HG03460 (cell line): ENCODE measurements at regions not wholly inside any gene's neighbourhood (a gene's known extent, or its start where the extent isn't known, plus 50 kb on each side); places are given as distances from the start of the nearest gene placed in this dataset.

Experiments used
- ATAC-seq: cut with Tn5 transposase; IDR thresholded peaks from one replicate; pipeline ENCODE4 v1.9.1; 2021; ENCODE audit not compliant: unreplicated experiment

DNA sequence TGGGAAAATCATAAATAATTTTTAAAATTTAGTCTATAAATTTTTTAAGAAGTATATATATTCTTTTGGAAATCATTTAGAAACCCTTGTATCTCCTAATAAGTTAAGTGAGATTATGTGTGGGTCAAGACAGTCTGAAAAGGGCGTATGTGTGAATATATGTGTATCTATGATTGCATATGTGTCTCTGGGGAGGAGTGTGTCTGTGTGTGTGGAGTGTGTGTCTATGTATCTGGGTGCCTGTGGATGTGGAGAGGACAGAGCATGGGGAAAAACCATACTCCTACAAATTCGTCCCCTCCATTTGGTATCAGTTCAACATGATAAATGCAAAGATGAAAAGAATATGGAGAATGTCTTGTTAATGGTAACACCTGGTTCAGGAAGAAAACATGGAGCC lies 342.0 kb upstream of the ACTBL2 start:
- ATAC-seq, result no peak

DNA sequence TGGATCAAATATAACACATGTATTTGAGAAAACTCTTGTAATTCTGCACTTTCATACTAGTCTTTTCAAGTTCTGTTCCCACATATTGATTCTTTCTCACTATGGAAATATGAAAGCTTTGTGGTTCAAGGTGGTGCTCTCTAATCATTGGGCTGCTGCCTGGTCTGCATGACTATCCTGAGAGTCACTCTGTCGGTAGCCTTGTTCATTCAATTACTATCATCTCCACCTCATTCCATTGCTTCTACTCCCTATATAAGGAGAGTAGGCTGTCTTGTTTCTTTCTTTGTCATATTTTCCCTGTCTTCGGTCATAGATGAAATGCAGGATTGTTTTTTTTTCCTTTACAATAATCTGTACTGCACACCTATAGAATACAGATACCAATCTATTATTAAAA lies 341.4 kb upstream of the ACTBL2 start:
- ATAC-seq, result no peak

DNA sequence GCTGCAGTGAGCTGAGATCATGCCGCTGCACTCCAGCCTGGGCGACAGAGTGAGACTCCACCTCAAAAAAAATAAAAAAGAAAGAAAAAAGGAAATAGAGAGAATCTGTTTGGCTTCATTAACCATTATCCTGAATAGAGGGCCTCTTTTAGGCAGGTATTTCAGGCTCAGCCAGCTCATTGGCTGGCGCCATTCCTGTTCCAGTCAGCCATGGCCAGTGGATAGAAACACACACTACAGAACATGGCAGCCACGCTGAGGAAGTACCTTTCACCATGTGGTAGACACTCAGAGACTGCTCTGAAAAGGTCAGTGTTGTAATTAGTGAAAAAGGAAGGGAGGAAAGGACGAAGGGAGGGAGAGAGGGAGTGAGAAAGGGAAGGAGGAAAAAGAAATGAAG lies 340.0 kb upstream of the ACTBL2 start:
- no peak for ATAC-seq

DNA sequence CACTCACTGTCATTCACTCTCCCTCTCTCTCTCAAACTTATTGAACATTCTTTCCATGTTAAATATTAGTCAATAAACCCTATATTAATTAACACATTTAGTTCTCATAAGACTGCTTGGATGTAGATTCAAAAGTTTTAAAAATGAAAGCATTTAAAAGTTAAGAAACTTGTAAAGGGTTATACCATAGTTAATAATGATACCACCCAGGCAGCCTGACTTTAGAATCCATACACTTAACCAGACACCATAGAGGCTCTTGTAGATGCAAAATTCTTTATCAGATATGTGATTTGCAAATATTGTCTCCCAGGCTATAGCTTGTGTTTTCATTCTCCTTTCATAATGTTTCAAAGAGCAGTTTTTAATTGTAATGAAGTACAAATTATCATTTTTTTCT lies 335.8 kb upstream of the ACTBL2 start:
- no peak for ATAC-seq

DNA sequence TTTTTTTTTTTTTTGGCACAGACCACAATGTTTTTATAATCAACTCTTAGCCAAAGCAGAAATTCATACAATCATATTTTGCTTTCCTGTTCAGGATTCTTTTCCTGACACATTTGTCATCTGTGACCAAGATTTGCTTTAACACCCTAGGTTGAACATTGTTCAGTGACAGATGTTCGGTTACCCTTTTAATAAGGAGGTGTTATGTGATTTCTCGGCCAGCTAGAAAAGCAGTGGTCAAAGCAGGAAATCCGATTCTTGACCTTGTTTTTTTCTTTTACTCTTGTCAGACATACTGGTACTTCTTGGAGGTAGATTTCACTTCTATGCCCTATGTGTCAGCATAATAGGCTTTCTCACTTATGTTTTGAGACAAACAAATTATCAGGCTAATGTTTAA lies 335.3 kb upstream of the ACTBL2 start:
- no peak for ATAC-seq

DNA sequence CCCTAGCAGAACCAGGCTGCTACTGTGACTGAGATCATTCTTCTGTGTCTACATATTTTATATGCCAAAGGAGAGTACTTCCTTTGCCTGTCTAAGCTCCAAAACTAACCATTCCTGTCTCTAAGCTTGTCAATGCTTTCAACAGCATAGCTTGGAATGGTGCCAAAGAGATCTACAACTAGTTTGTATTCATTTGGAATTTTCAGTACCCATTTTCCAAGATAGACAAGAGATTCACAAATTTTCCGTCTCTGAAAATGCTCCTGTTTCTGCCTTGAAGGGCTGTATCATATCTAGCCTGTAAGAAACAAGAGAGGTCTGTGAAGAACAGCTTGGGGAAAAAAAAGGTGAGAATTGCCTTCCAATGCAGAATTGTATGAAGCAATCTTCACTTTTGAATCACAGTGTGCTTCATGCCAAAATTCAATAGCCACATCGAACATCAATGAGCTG lies 334.4 kb upstream of the ACTBL2 start:
- no peak for ATAC-seq

DNA sequence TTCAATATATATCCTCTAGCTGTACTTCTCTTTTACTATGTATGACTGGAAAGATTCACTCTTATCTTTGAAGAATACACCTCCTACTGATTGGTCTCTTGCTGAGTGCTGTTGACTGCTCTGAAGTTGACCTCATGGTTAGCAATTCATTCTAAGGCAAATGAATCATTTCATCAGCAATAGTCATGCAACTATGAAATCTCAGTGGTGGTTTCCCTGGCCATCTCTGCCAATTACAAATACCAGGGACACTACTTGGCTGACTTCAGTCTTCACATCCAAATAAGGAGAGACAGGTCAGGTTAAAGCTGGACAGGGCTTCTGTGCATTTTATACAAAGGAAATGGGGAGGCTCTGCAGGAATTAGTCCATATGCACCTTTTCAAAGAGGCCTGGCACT lies 333.5 kb upstream of the ACTBL2 start:
- ATAC-seq, result no peak

DNA sequence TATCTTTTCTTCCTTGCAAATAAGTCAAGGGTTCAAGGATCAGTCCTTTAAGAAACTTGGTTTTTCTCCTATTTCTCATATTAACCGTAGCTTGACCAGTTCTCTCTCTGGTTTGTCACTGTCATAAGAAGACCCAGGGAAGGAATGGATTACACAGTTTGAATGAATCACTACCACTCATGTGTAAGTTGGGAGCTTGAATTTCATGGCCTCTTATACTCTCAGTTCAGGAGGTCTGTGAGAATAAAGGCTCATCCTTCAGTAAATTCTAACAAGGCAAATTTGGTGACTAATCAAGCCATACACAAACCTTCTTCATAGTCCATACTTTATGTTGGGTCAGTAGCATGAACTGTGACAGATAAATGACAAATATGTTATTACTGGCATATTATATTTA lies 323.1 kb upstream of the ACTBL2 start:
- ATAC-seq, result no peak

DNA sequence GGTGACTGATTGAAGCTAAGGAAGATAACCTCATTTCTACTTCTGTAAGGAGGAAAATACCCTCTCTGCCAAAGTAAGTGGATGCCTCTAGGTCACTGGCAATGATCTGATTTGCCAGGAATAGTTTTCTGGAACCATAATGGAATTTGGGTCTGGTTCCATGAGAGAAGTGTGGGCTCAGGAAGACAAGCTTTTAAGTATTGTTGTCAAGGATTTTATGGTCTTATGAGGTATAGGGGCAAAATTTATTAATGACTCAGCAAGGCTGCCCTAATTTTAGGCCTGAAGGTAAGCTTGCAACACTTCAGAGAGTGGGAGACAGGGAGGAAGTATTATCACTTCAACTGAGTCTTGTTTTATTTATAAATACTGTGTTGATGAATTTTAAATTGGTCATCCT lies 322.6 kb upstream of the ACTBL2 start:
- ATAC-seq, result no peak

DNA sequence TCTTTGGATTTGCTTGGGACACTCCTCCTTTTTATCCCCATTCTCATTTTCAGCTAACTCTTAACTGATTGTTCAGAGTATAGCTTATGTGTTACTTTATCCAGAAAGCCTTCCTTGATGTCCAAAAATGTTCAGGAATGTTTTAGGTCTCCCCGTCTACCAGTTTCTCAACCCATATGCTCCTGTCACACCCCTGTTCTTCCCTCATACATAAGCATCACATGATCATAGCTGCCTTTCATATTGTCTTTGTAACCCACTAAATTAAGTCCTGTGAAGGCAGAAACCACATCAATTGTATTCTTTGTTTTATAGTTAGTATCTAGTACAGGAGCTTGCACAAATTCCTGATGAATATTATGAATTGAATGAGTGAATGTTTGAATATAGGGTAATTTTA lies 321.9 kb upstream of the ACTBL2 start:
- ATAC-seq, result no peak

DNA sequence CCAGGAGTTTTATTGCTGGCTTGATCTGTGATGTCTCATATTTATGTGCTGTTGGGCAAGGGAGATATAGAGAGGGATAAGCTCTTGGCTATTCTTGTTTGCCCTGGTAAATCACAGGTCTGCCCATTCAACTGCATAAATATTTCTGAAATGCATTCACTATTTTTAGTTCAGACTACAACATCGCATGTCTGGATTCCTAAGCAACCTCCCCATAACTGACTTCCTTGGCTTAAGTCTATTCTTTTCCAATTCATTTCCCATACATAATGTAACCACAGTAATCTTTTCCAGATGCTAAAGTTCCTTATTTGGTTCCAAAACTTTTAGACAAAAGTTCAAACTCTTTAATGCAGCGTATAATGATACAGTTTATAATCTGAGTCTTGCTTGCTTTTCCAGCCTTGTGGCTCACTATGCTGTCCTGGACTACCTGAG lies 321.4 kb upstream of the ACTBL2 start:
- ATAC-seq, result no peak

DNA sequence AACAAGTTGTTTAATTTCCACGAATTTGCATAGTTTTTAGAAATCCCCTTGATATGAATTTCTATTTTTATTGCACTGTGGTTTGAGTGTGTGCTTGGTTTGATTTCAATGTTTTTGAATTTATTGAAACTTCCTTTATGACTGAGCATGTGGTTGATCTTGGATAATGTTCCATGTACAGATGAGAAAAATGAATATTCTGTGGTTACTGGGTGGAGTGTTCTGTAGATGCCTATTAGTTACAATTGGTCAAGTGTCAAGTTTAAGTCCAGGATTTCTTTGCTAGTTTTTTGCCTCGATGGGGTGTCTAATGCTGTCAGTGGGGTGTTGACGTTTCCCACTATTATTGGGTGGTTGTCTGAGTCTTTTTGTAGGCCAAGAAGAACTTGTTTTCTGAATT lies 319.5 kb upstream of the ACTBL2 start:
- no peak for ATAC-seq

DNA sequence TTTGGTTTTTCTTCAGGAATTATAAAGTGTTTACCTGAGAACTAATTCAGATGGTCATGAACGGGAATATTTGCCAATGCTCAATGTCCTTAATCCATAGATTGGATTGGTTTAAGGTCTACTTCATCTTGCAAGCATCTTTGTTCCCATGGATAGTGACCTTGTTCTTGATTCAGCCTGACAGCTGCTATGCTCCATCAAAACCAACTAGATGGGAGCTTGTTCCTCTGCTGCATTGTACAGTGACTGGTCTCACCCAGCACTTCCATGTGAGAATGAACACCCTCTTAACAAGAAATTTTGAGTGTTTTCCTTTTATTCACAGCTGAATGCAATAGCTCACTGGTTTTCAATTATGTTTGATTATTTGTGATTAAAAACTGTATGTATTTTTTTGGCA lies 312.6 kb upstream of the ACTBL2 start:
- no peak for ATAC-seq

DNA sequence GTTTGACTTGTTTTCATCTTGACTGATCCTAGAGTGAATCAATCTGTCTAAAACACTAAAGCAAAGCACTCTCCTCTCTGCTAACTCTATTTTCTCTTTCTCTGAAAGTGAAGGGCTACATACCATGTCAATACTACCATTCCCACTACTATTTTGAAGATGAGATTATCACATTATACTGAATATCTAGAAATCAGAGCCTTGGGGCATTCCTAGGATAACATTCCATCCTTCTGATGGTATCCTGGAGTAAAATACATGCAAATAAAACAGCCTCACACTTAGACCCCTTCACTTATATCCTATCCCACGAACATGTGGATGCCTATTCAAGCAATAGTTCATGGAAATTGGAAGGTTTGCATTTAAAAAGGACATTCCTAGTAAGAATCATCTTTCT lies 309.3 kb upstream of the ACTBL2 start:
- ATAC-seq, result no peak

DNA sequence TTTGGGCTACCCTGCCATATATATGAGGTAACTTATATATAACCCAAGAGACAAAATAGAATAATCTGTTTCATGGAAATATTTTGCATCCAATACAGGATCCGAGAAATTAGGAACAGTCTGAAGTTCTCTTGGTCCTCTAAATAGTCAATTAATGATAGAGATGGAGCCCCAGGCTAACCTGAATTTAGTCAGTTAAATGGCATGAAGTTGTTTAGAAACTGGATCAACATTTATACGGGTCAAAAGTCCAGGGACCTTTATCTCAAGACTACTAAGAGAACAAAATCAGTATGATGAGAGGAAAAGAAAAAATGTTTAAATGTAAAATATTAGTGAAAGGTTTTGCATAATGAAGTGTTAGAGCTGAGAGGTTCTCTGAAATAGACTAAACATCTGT lies 303.3 kb upstream of the ACTBL2 start:
- no peak for ATAC-seq

DNA sequence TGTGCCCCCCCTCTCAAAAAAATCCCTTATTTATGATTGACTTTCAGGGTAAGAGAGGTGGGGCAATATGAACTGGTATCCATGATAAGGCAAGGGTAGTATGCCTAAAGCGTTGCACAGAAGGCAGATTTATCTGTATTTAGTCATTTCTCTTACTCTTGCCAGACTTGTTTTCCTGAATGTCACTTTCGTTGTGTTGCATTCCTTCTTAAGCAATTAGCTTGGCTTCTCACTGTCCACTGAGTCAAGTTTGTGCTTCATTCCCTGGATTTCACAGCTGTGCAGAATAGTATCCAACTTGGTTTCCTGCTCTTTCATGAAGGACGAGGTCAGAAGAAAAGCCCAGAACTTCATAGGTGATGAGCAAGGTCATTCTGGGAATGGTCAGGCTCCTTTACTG lies 301.5 kb upstream of the ACTBL2 start:
- no peak for ATAC-seq

DNA sequence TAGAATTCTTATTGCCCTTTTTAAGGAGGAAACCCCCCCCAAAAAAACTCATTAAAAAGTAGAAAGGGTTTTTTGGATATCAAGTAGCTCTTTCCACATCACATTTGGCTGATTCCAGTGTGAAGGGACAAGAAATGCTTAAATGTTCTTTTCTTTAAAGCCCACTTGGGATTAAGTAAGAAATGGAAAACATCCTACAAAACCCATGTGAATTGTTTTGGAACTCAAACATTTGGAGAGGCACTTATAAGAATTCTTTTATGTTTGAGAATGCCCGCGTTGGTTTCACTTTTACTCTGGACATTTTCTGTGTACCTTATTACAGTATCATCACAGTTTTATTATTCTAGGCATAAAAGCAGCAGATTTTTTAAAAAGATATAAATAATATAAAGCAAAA lies 301.1 kb upstream of the ACTBL2 start:
- ATAC-seq, result no peak

DNA sequence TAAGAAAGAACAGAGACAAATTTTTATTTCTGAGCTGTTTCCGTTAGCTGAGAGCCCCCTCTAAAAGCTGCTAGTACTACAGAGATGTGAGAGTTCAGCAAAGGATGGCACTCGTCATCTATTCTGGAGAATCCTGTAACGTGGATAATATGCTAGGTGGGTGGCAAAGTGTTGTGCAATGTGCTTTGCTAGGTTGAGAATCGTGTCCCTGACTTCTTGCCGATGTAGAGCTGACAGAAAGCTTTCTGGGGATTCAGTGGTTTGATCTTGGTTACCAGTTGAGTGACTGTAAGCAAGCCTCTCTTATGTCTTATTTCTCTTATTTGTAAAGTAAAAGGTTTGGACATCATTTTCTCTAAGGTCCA lies 298.3 kb upstream of the ACTBL2 start:
- ATAC-seq, result no peak

DNA sequence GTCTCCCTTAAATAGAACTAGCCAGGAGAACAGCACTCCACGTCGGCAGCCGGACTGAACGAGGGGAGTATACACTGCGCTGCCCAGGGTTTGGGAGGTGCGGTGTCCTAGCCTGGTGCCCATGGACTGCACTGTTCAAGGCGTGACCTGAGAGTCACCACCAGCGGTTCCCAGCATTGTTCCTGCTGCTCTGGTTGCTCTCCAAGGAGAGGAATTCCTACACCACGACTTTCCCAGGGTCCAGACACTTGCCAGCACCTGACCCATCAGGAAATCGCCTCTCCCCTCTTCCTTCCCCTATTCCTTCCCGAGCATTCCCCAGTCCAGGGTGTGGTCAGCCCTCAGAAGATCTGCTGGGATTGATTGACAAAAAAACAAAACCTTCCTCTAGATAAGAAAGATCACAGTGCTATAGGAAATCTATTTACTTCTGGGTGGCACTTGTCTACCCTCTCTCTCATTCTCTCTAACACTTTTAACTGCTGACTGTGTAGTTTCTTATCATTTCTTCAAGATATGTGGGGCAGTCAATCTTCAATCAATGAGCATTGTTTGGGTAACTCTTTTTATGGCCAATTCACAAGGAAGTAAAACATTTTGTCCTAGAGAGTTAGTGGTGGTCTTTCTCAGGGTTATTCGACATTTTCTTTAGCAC lies 297.8 kb upstream of the ACTBL2 start:
- no peak for ATAC-seq

DNA sequence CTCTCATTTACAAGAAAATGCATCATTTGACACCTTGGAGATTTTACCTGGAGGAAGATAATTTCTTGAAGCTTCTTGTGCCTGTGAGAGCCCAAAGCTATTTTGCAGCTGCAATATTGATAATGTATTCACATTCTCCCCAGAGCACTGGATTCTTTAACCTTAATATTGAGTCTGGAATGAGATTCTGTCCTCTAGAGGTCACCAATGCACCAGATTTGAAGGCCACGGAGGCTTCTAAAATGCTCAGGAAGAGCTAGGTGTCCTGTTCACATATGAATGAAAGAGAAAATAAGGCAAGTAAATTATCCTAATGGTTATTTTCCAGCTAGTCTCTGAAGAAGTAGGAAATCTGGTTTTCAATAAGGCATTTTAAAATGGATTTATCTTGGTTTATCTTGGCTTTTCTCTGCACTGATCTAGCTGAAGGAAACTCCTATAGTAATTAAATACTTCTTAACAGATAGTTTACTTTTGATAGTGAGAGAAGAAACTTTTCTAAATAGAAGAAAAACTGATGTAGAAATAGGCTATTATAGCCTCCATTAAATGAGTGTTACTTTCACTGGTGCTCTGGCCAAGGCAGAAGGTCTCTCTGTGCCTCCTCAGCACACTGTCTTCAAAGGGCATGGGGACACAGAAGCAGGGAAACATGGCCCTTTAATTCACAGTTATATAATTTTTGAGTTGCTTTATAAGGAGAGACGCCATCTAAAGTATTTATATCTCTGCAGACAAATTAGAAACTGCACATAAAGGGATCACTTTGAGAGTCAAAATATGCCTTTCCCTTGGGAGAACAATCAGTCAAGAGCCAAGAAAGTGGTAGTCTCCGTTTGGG lies 297.0 kb upstream of the ACTBL2 start:
- ATAC-seq, result no peak

DNA sequence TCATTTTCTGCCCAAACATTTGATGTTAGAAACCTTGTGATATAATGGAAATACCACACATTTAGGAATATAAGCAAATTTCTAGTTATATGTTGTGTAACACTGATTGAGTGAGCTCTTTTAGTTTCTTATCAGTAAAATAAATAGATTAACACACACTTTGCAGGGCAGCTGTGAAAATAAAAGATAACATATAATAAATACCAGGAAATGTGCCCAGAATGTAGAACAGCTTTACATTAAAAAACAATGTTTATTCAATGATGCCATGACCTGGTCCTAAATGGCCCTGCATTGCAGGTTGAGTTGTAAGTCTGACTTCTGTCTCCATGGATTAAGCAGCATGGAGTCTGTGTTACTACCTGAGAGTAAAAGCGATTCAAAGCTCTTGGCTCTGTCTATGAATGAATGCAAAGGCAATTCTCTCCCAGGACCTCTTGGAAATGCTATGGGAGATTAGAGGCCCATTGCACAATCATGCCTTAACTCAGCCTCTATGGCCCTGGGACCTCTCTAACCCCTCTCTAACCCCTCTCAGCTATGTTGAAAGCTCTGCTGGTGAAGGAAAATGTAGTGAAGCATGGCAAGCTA lies 296.0 kb upstream of the ACTBL2 start:
- no peak for ATAC-seq

DNA sequence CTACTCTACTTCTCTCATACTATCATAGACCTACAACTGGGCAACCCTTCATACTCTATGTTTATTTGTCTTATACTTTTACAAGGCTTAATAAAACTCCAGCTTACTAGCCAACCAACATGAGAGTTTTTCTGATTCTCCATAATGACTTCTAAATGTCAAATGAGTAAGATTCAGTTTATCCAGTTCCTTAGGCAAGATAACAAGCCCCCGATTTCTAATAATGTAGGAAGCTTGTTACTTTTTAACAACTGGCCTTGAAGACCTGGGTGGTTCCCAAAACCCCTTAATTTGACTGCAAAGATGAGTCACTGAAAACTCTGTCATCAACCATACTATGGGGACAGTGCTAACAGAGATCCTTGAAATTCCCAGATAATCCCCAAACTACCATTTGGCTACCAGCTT lies 294.6 kb upstream of the ACTBL2 start:
- no peak for ATAC-seq
